Stomach (tissue), 4 donors: ENCODE measurements at regions not wholly inside any gene's neighbourhood (a gene's known extent, or its start where the extent isn't known, plus 50 kb on each side); places are given as distances from the start of the nearest gene placed in this dataset.
"Not testable (repeated sequence)": the region's sequence is repeated elsewhere in the genome, so short reads cannot be mapped to it uniquely, and the experiment has no call there.

Experiments
- POLR2AphosphoS5 ChIP-seq, 3 donors: sonication (generic); formaldehyde crosslinking; IDR thresholded peaks; one replicate each; pipeline ENCODE4 v1.6.1; 2016; ENCODE audit warnings: antibody characterized with exemption in 3 of 3
- TF ChIP-seq, protein P1 (sequence below), 7 experiments: fragments of 450-650 bp in 4 of 7; fragments of 200-600 bp in 3 of 7; sonication (generic) in 3 of 7; IDR thresholded peaks; one replicate each; pipeline ENCODE4 v1.5.1; 2016 to 2019; ENCODE audit warnings: antibody characterized with exemption in 7 of 7, control low read depth in 2 of 7, mild to moderate bottlenecking in 1 of 7

DNA sequence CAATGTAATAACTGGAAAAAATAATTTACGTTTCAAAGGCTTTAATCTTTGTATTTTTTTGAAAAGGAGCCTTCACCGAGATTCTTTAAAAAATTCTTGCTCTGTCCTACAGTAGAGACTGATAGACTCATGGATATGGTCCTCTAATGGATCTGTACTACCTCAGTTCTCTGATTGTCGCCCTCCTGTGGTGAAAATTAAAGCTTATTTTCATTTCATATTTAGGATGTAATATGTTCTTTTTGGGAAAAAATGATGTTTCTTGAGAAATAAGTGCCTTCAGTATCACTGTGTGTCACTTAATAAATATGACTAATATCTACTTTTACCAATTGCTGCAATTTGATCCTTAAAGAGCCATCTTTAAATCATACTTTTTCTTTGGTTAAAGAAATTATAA lies 4593.3 kb upstream of the OR11H1 start:
- TF ChIP-seq, protein P1, sequence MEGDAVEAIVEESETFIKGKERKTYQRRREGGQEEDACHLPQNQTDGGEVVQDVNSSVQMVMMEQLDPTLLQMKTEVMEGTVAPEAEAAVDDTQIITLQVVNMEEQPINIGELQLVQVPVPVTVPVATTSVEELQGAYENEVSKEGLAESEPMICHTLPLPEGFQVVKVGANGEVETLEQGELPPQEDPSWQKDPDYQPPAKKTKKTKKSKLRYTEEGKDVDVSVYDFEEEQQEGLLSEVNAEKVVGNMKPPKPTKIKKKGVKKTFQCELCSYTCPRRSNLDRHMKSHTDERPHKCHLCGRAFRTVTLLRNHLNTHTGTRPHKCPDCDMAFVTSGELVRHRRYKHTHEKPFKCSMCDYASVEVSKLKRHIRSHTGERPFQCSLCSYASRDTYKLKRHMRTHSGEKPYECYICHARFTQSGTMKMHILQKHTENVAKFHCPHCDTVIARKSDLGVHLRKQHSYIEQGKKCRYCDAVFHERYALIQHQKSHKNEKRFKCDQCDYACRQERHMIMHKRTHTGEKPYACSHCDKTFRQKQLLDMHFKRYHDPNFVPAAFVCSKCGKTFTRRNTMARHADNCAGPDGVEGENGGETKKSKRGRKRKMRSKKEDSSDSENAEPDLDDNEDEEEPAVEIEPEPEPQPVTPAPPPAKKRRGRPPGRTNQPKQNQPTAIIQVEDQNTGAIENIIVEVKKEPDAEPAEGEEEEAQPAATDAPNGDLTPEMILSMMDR (IDR thresholded peaks at IDR 0.05): not testable (repeated sequence)
- not testable (repeated sequence) for TF ChIP-seq POLR2AphosphoS5 (IDR thresholded peaks at IDR 0.05)
